Lung (tissue), 11 donors: ENCODE measurements at regions not wholly inside any gene's neighbourhood (a gene's known extent, or its start where the extent isn't known, plus 50 kb on each side); places are given as distances from the start of the nearest gene placed in this dataset.

Experiments used
- ATAC-seq: fragments of 200-7000 bp; cut with Tn5 transposase; one replicate; pipeline ENCODE4 v1.9.1; 2020; ENCODE audit warnings: moderate number of reproducible peaks; ENCODE audit not compliant: insufficient read depth, low FRiP score
- DNase-seq, 3 donors: peaks; one replicate each; pipeline ENCODE4 v3.0.0-alpha.2; 2013 to 2017
- H3K27ac ChIP-seq, 2 donors: one replicate each; pipeline ENCODE4 v1.5.1; 2013; ENCODE audit warnings: mild to moderate bottlenecking in 2 of 2, moderate library complexity in 2 of 2, control low read depth in 1 of 2, inconsistent platforms in 1 of 2, low read depth in 1 of 2, low read length in 1 of 2
- H3K27me3 ChIP-seq, 3 donors: one replicate each; pipeline ENCODE4 v1.5.1; 2013; ENCODE audit warnings: low read length in 2 of 3; ENCODE audit not compliant: control insufficient read depth in 3 of 3, insufficient read depth in 3 of 3
- H3K36me3 ChIP-seq, 4 donors: one replicate each; pipeline ENCODE4 v1.5.1; 2013; ENCODE audit warnings: low read length in 4 of 4, mild to moderate bottlenecking in 1 of 4, moderate library complexity in 1 of 4; ENCODE audit not compliant: control insufficient read depth in 4 of 4, insufficient read depth in 4 of 4
- H3K4me1 ChIP-seq, 5 donors: one replicate each; pipeline ENCODE4 v1.5.1; 2013; ENCODE audit warnings: low read length in 5 of 5, mild to moderate bottlenecking in 2 of 5, moderate library complexity in 1 of 5; ENCODE audit not compliant: control insufficient read depth in 5 of 5, insufficient read depth in 5 of 5
- H3K4me3 ChIP-seq: one replicate; pipeline ENCODE4 v1.5.1; 2013; ENCODE audit warnings: mild to moderate bottlenecking, control low read depth, moderate library complexity
- H3K9ac ChIP-seq, 2 donors: one replicate each; pipeline ENCODE4 v1.5.1; 2013; ENCODE audit warnings: low read length in 2 of 2, control low read depth in 1 of 2; ENCODE audit not compliant: insufficient read depth in 1 of 2
- H3K9me3 ChIP-seq, 4 donors: one replicate each; pipeline ENCODE4 v1.5.1; 2013; ENCODE audit warnings: low read length in 3 of 4, mild to moderate bottlenecking in 1 of 4, moderate library complexity in 1 of 4; ENCODE audit not compliant: control insufficient read depth in 4 of 4, insufficient read depth in 3 of 4
- WGBS, 2 donors: extraction: QIAGEN DNeasy Blood & Tissue Kit; methylation state at CpG; one replicate each; pipeline ENCODE4 v1.1.7; 2013; 5-methylcytosine and 5-hydroxymethylcytosine counted together
- TF ChIP-seq, protein P1 (sequence below): IDR thresholded peaks from 2 replicates; pipeline ENCODE4 v1.5.1; 2012; ENCODE audit warnings: mild to moderate bottlenecking; ENCODE audit errors: control extremely low read depth, extremely low read depth
- donor health status: control.
- donor health status: control.
- donor health status: Bipolar disorder and iron deficiency.
- donor health status: healthy.
- donor health status: DM: yes; HTN: yes; CAD: no.

- TF ChIP-seq, protein P1, sequence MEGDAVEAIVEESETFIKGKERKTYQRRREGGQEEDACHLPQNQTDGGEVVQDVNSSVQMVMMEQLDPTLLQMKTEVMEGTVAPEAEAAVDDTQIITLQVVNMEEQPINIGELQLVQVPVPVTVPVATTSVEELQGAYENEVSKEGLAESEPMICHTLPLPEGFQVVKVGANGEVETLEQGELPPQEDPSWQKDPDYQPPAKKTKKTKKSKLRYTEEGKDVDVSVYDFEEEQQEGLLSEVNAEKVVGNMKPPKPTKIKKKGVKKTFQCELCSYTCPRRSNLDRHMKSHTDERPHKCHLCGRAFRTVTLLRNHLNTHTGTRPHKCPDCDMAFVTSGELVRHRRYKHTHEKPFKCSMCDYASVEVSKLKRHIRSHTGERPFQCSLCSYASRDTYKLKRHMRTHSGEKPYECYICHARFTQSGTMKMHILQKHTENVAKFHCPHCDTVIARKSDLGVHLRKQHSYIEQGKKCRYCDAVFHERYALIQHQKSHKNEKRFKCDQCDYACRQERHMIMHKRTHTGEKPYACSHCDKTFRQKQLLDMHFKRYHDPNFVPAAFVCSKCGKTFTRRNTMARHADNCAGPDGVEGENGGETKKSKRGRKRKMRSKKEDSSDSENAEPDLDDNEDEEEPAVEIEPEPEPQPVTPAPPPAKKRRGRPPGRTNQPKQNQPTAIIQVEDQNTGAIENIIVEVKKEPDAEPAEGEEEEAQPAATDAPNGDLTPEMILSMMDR: no peak
- Histone ChIP-seq H3K4me1 (no peaks in the 10 kb centered on the region), H3K27me3 (no peaks in the 10 kb centered on the region), H3K9me3 (peaks cover 0 to 4% (median 0%) of the 10 kb centered on the region in 4 donors), H3K36me3 (no peaks in the 10 kb centered on the region), H3K4me3 (no peak overlapping the region), H3K9ac (no peak overlapping the region), H3K27ac (no peak overlapping the region)
- no peak for ATAC-seq
- no peak for DNase-seq
Observed at GRCh38 chr3:166390303-166390702, 553.1 kb upstream of the BCHE start.

DNA sequence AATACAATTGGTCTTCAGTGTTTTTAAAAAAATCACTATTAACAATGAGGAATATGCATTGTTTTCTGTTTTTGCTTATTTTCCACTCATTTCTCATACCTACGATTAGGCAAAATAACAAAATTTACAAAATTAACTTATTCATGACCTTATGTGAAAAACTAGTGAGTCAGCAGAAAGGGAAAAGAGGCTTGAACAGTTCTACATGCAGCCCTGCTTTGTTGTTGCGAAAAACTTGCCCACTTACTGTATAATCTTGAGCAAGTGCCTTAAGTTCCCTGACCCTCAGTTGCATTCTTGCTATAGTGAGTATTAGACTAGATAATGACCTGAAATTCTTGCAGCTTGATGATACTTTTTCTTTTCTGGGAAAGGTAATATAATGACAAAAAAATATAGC, 551.1 kb upstream of the BCHE start:
- no peaks in the 10 kb centered on the region for H3K4me1 ChIP-seq
- no peak overlapping the region for H3K9ac ChIP-seq
- TF ChIP-seq, protein P1: no peak
- no peak for DNase-seq
- no peaks in the 10 kb centered on the region for H3K36me3 ChIP-seq
- H3K27me3 ChIP-seq: no peaks in the 10 kb centered on the region
- H3K27ac ChIP-seq: no peak overlapping the region
- no peaks in the 10 kb centered on the region for H3K9me3 ChIP-seq
- ATAC-seq: no peak
- no peak overlapping the region for H3K4me3 ChIP-seq
- 75 to 82% methylated on average over 2 of the region's 2 CpGs for WGBS, 2 donors

- WGBS, 2 donors: 79 to 84% methylated on average over 1 of the region's 1 CpG
- Histone ChIP-seq H3K9ac (no peak overlapping the region), H3K4me3 (no peak overlapping the region), H3K9me3 (peaks cover 0 to 4% (median 0%) of the 10 kb centered on the region in 4 donors), H3K36me3 (no peaks in the 10 kb centered on the region), H3K4me1 (no peaks in the 10 kb centered on the region), H3K27ac (no peak overlapping the region), H3K27me3 (no peaks in the 10 kb centered on the region)
- DNase-seq: no peak
- TF ChIP-seq, protein P1: no peak
- ATAC-seq: no peak
Observed at GRCh38 chr3:166372571-166373106, 535.4 kb upstream of the BCHE start.

GRCh38 chr3:166367947-166368533, 530.8 kb upstream of the BCHE start:
- DNase-seq: peak in 2 of 3 donors; percentile 27 to 50
- Histone ChIP-seq H3K36me3 (no peaks in the 10 kb centered on the region), H3K27ac (no peak overlapping the region), H3K4me3 (no peak overlapping the region), H3K9me3 (peaks cover 0 to 4% (median 0%) of the 10 kb centered on the region in 4 donors), H3K4me1 (no peaks in the 10 kb centered on the region), H3K9ac (no peak overlapping the region), H3K27me3 (no peaks in the 10 kb centered on the region)
- ATAC-seq: no peak
- TF ChIP-seq, protein P1: no peak
- 57 to 58% methylated on average over 2 of the region's 2 CpGs for WGBS, 2 donors
